Astrocyte of the spinal cord (primary cell): ENCODE measurements at regions not wholly inside any gene's neighbourhood (a gene's known extent, or its start where the extent isn't known, plus 50 kb on each side); places are given as distances from the start of the nearest gene placed in this dataset.

ENCODE experiments used
- DNase-seq: peaks from one replicate; pipeline ENCODE4 v3.0.0; 2011; ENCODE audit warnings: low read depth, low spot score
- H3K4me3 ChIP-seq: 2 replicates; pipeline ENCODE4 v1.5.1; 2011; ENCODE audit warnings: low read depth, mild to moderate bottlenecking, low read length, moderate library complexity
- CTCF ChIP-seq: IDR thresholded peaks from 2 replicates; pipeline ENCODE4 v1.5.1; 2012; ENCODE audit warnings: low read depth, mild to moderate bottlenecking, low read length, inconsistent platforms
- in situ Hi-C: cut with HindIII; loops from 2 replicates; pipeline ENCODE4 v1.10.0; 2017; ENCODE audit warnings: low sequenced_read_pairs

- H3K4me3 ChIP-seq: no peak overlapping the region
- in situ Hi-C loops: no loop called here
- TF ChIP-seq CTCF: no peak
- no peak for DNase-seq
These were observed 169.1 kb upstream of the CELF2 start for GRCh38 chr10:10848488-10849111.

GRCh38 chr10:10849306-10849705 lies 168.4 kb upstream of the CELF2 start:
- no peak for DNase-seq
- in situ Hi-C loops: no loop called here
- no peak for TF ChIP-seq CTCF
- H3K4me3 ChIP-seq: no peak overlapping the region

DNA sequence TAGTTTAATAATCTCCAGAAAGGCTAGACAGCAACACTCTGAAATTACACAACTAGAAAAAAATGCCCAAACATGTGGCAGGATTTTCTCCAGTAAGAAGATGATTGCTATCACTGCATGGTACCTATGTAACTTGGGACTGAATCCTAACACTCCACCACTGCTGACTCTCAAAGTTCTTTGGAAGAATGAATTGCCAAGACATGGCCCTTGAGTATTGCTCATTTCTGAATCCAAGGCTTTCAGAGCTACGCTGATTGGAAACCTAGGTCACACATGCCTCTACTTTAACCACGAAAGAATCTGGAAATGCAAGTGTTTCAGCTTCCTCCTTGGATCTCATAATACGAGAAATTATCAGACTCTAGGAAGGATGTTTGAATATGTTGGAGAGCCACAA lies 167.5 kb upstream of the CELF2 start:
- DNase-seq: no peak
- in situ Hi-C loops: no loop called here
- no peak overlapping the region for H3K4me3 ChIP-seq
- TF ChIP-seq CTCF: no peak

DNA sequence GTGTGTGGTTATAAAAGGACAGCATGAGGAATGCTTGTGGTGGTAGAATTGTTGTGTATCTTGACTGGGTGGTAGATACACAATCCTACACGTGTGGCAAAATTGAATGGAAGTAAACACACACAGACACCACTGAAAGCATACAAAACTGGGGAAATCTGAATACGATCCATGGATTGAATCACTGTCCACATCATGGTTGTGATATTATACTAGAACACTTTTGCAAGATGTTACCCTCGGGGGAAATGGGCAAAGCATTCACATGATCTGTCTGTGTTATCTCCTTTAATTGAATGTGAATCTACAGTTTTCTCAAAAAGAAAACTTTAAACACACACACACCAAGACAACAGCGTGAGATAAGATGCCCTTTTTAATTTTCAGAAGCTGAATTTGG lies 165.2 kb upstream of the CELF2 start:
- TF ChIP-seq CTCF: no peak

DNA sequence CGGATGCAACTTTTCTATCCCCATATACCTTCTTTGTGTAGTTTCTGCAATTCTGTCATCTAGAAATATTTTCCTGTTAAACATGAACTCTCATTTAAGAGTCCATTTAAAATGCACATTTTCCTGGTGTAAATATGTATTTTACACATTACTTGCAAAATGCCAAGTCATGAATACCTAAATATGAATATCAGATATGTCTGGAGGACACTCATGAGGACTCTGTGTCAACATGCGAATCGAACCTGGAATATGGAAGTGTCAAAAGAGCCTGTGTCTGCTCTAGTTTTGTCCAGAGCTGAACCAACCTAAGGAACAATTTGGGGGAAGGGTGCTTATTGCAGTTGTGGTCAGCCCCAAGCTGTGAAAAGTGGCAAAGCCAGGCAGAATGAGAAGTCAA lies 163.7 kb upstream of the CELF2 start:
- in situ Hi-C loops: no loop called here
- DNase-seq: no peak
- TF ChIP-seq CTCF: no peak
- H3K4me3 ChIP-seq: no peak overlapping the region

More for the DNA sequence above, 165.2 kb upstream of the CELF2 start:
- no peak for DNase-seq
- in situ Hi-C loops: no loop called here
- H3K4me3 ChIP-seq: no peak overlapping the region

DNA sequence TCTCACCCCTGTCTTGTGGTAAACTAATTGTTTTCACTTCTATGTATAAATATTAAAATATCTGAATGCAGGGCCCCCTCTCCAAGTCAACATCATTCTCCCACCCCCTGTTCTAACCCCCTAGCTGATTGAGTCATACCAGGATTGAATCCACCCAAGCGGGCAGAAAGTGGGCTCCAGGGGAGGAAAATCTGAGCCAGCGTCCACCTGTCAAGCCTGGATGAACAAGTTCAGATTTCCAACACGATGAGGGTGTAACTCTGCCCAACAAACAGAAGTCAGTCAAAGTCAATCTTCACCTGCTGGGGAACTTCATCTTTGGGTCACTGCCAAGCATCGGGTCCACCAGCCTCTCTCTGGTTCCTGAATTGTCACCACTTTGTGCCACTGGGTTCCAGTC lies 162.9 kb upstream of the CELF2 start:
- in situ Hi-C loops: no loop called here
- no peak for TF ChIP-seq CTCF
- H3K4me3 ChIP-seq: no peak overlapping the region
- DNase-seq: no peak
